K562 (cell line): ENCODE measurements at regions not wholly inside any gene's neighbourhood (a gene's known extent, or its start where the extent isn't known, plus 50 kb on each side); places are given as distances from the start of the nearest gene placed in this dataset.

Experiments
- CEBPB ChIP-seq: fragments of 450-650 bp; IDR thresholded peaks from 2 replicates; pipeline ENCODE4 v1.6.1; 2016; ENCODE audit warnings: missing genetic modification characterization, missing compliant biosample characterization
- KLF13 ChIP-seq: fragments of 450-650 bp; IDR thresholded peaks from 2 replicates; pipeline ENCODE4 v1.6.1; 2016; ENCODE audit warnings: missing genetic modification characterization, low read depth, mild to moderate bottlenecking, missing compliant biosample characterization, moderate library complexity, borderline replicate concordance
- ZFPM2 ChIP-seq: fragments of 250-450 bp; sonication (Bioruptor Pico); IDR thresholded peaks from 2 replicates; pipeline ENCODE4 v1.5.1; 2022; ENCODE audit warnings: mild to moderate bottlenecking
- ZNF124 ChIP-seq: sonication (generic); formaldehyde crosslinking; IDR thresholded peaks from 2 replicates; pipeline ENCODE4 v1.8.1; 2022; ENCODE audit warnings: missing genetic modification reagents
- ZNF23 ChIP-seq: fragments of 250-450 bp; sonication (Bioruptor Pico); IDR thresholded peaks from 2 replicates; pipeline ENCODE4 v1.4.0; 2020; ENCODE audit warnings: mild to moderate bottlenecking
- TF ChIP-seq, protein P1 (sequence below), 2 experiments: IDR thresholded peaks in 1 of 2; conservative IDR thresholded peaks in 1 of 2; 2 replicates each; pipeline ENCODE4 v1.6.1; 2016; ENCODE audit warnings: low read depth in 2 of 2, mild to moderate bottlenecking in 1 of 2, missing compliant biosample characterization in 1 of 2, missing genetic modification characterization in 1 of 2, moderate library complexity in 1 of 2
- TF ChIP-seq, protein P2 (sequence below): sonication (generic); formaldehyde crosslinking; IDR thresholded peaks from 2 replicates; pipeline ENCODE4 v1.5.0; 2020; ENCODE audit warnings: missing genetic modification reagents
- TF ChIP-seq, protein P3 (sequence below): IDR thresholded peaks from 2 replicates; pipeline ENCODE4 v1.6.1; 2011; ENCODE audit not compliant: insufficient read length; ENCODE audit errors: extremely low read depth
- TF ChIP-seq, protein P4 (sequence below): fragments of 250-450 bp; sonication (Bioruptor Pico); IDR thresholded peaks from 2 replicates; pipeline ENCODE4 v1.4.0; 2020
- TF ChIP-seq, protein P5 (sequence below), 2 experiments: fragments of 450-650 bp in 1 of 2; sonication (generic) in 1 of 2; formaldehyde crosslinking in 1 of 2; IDR thresholded peaks; 2 replicates each; pipeline versions ENCODE4 v1.7.1 to v1.9.0; 2016 to 2022; ENCODE audit warnings: inconsistent platforms in 1 of 2, mild to moderate bottlenecking in 1 of 2, missing genetic modification reagents in 1 of 2

DNA sequence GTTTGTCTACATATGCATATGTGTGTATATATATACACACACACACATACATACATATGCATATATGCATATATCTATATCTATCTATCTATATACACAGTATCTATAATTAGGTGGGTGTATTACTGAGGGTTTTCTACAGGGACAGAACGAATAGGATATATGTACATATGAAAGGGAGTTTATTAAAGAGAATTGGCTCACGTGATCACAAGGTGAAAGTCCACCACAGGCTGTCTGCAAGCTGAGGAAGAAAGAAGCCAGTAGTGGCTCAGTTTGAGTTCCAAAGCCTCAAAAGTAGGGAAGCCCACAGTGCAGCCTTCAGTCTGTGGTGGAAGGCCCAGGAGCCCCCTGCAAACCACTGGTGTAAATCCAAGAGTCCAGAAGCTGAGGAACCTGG is 756.0 kb upstream of the ACVR2A start (continued):
- TF ChIP-seq, protein P1, sequence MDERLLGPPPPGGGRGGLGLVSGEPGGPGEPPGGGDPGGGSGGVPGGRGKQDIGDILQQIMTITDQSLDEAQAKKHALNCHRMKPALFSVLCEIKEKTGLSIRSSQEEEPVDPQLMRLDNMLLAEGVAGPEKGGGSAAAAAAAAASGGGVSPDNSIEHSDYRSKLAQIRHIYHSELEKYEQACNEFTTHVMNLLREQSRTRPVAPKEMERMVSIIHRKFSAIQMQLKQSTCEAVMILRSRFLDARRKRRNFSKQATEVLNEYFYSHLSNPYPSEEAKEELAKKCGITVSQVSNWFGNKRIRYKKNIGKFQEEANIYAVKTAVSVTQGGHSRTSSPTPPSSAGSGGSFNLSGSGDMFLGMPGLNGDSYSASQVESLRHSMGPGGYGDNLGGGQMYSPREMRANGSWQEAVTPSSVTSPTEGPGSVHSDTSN (CRISPR knock-in tag; IDR thresholded peaks at IDR 0.05; ENCODE audit: low read depth), result no peak
- TF ChIP-seq, protein P1 (tag; conservative IDR thresholded peaks at IDR 0.05; ENCODE audit: low read depth), result no peak
- TF ChIP-seq, protein P2, sequence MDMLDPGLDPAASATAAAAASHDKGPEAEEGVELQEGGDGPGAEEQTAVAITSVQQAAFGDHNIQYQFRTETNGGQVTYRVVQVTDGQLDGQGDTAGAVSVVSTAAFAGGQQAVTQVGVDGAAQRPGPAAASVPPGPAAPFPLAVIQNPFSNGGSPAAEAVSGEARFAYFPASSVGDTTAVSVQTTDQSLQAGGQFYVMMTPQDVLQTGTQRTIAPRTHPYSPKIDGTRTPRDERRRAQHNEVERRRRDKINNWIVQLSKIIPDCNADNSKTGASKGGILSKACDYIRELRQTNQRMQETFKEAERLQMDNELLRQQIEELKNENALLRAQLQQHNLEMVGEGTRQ (CRISPR knock-in tag), result no peak
- TF ChIP-seq, protein P3, sequence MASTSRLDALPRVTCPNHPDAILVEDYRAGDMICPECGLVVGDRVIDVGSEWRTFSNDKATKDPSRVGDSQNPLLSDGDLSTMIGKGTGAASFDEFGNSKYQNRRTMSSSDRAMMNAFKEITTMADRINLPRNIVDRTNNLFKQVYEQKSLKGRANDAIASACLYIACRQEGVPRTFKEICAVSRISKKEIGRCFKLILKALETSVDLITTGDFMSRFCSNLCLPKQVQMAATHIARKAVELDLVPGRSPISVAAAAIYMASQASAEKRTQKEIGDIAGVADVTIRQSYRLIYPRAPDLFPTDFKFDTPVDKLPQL, result no peak
- TF ChIP-seq, protein P4, sequence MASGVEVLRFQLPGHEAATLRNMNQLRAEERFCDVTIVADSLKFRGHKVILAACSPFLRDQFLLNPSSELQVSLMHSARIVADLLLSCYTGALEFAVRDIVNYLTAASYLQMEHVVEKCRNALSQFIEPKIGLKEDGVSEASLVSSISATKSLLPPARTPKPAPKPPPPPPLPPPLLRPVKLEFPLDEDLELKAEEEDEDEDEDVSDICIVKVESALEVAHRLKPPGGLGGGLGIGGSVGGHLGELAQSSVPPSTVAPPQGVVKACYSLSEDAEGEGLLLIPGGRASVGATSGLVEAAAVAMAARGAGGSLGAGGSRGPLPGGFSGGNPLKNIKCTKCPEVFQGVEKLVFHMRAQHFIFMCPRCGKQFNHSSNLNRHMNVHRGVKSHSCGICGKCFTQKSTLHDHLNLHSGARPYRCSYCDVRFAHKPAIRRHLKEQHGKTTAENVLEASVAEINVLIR (CRISPR knock-in tag), result no peak
- TF ChIP-seq, protein P5, sequence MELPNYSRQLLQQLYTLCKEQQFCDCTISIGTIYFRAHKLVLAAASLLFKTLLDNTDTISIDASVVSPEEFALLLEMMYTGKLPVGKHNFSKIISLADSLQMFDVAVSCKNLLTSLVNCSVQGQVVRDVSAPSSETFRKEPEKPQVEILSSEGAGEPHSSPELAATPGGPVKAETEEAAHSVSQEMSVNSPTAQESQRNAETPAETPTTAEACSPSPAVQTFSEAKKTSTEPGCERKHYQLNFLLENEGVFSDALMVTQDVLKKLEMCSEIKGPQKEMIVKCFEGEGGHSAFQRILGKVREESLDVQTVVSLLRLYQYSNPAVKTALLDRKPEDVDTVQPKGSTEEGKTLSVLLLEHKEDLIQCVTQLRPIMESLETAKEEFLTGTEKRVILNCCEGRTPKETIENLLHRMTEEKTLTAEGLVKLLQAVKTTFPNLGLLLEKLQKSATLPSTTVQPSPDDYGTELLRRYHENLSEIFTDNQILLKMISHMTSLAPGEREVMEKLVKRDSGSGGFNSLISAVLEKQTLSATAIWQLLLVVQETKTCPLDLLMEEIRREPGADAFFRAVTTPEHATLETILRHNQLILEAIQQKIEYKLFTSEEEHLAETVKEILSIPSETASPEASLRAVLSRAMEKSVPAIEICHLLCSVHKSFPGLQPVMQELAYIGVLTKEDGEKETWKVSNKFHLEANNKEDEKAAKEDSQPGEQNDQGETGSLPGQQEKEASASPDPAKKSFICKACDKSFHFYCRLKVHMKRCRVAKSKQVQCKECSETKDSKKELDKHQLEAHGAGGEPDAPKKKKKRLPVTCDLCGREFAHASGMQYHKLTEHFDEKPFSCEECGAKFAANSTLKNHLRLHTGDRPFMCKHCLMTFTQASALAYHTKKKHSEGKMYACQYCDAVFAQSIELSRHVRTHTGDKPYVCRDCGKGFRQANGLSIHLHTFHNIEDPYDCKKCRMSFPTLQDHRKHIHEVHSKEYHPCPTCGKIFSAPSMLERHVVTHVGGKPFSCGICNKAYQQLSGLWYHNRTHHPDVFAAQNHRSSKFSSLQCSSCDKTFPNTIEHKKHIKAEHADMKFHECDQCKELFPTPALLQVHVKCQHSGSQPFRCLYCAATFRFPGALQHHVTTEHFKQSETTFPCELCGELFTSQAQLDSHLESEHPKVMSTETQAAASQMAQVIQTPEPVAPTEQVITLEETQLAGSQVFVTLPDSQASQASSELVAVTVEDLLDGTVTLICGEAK (IDR thresholded peaks at IDR 0.05), result no peak
- TF ChIP-seq, protein P5 (CRISPR knock-in tag; IDR thresholded peaks at IDR 0.05), result no peak
- TF ChIP-seq CEBPB (no peak), ZNF124 (CRISPR knock-in tag) (no peak), ZNF23 (CRISPR knock-in tag) (no peak), ZFPM2 (no peak), KLF13 (tag) (no peak)
